CD8-positive, alpha-beta memory T cell (primary cell): ENCODE measurements at regions not wholly inside any gene's neighbourhood (a gene's known extent, or its start where the extent isn't known, plus 50 kb on each side); places are given as distances from the start of the nearest gene placed in this dataset.

Experiments used
- CTCF ChIA-PET: fragments of 350-600 bp; sonication (Branson Sonifier 250); formaldehyde crosslinking; loops from one replicate; lab custom pipeline; 2021; ENCODE audit warnings: antibody characterized with exemption; lab: Charles Lee
- POLR2A ChIA-PET: fragments of 350-600 bp; sonication (Branson Sonifier 250); formaldehyde crosslinking; loops from one replicate; lab custom pipeline; 2021; ENCODE audit warnings: antibody characterized with exemption; lab: Charles Lee
- DNase-seq, 5 donors: peaks; one replicate each; pipeline versions ENCODE4 v3.0.0 to v3.0.0-alpha.2; 2020 to 2022; ENCODE audit warnings: mixed read lengths in 1 of 5
- H3K27ac ChIP-seq: one replicate; pipeline ENCODE4 v1.7.0; 2013; ENCODE audit warnings: low read depth, mild to moderate bottlenecking, low read length, moderate library complexity
- H3K27me3 ChIP-seq: 2 replicates; pipeline ENCODE4 v1.7.0; 2013; ENCODE audit warnings: low read length, mild to moderate bottlenecking; ENCODE audit not compliant: insufficient read depth, poor library complexity, severe bottlenecking
- H3K36me3 ChIP-seq: 2 replicates; pipeline ENCODE4 v1.7.0; 2013; ENCODE audit warnings: mild to moderate bottlenecking, low read length, moderate library complexity; ENCODE audit not compliant: insufficient read depth
- H3K4me1 ChIP-seq: 2 replicates; pipeline ENCODE4 v1.7.0; 2013; ENCODE audit warnings: mild to moderate bottlenecking, low read length, moderate library complexity; ENCODE audit not compliant: insufficient read depth
- H3K4me3 ChIP-seq: 2 replicates; pipeline ENCODE4 v1.7.0; 2013; ENCODE audit warnings: mild to moderate bottlenecking, low read length
- H3K9me3 ChIP-seq: 2 replicates; pipeline ENCODE4 v1.7.0; 2013; ENCODE audit warnings: mild to moderate bottlenecking, low read length
- H3K27ac Mint-ChIP-seq, 8 donors: one replicate each; pipeline ENCODE4 v1.8.0; 2020 to 2021; ENCODE audit warnings: mixed read lengths in 8 of 8, mild to moderate bottlenecking in 6 of 8, inconsistent platforms in 3 of 8, moderate library complexity in 3 of 8
- H3K27me3 Mint-ChIP-seq, 2 donors: one replicate each; pipeline ENCODE4 v1.8.0; 2020 to 2021; ENCODE audit warnings: mixed read lengths in 2 of 2, mild to moderate bottlenecking in 1 of 2, moderate library complexity in 1 of 2
- H3K36me3 Mint-ChIP-seq, 3 donors: one replicate each; pipeline ENCODE4 v1.8.0; 2020 to 2021; ENCODE audit warnings: mixed read lengths in 3 of 3, inconsistent platforms in 1 of 3, mild to moderate bottlenecking in 1 of 3
- H3K4me1 Mint-ChIP-seq, 3 donors: one replicate each; pipeline ENCODE4 v1.8.0; 2020 to 2021; ENCODE audit warnings: mixed read lengths in 3 of 3, inconsistent platforms in 1 of 3, mild to moderate bottlenecking in 1 of 3
- H3K4me3 Mint-ChIP-seq, 7 donors: one replicate each; pipeline ENCODE4 v1.8.0; 2020 to 2021; ENCODE audit warnings: mixed read lengths in 7 of 7, mild to moderate bottlenecking in 6 of 7, moderate library complexity in 4 of 7, inconsistent platforms in 2 of 7
- H3K9me3 Mint-ChIP-seq, 5 donors: one replicate each; pipeline ENCODE4 v1.8.0; 2020 to 2022; ENCODE audit warnings: mixed read lengths in 5 of 5, mild to moderate bottlenecking in 3 of 5, moderate library complexity in 2 of 5, inconsistent platforms in 1 of 5

DNA sequence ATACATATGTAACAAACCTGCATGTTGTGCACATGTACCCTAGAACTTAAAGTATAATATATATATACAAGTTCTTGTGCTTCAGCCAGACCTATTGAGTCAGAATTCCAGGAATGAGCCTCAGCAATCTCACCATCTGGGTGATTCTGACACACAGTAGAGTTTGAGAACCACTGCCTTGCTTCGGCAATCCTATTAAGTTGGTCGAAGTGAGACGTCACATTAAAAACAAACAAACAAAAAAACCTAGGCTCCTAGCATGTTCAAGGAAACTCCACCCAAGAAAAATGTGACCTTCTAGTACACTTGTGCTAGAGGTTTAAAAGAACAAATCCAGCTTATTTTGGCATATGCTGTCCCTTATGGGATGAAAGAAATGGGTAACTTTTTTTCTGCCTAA is 115.8 kb downstream of the SINHCAF start:
- Histone ChIP-seq H3K4me3 (no peak overlapping the region), H3K27me3 (no peaks in the 10 kb centered on the region), H3K27ac (no peak overlapping the region), H3K4me1 (no peaks in the 10 kb centered on the region), H3K9me3 (no peaks in the 10 kb centered on the region), H3K36me3 (no peaks in the 10 kb centered on the region)
- POLR2A ChIA-PET, result no interaction called here
- Mint-ChIP-seq H3K27ac (no peak overlapping the region), H3K36me3 (no peaks in the 10 kb centered on the region), H3K9me3 (peaks cover 0 to 3% (median 0%) of the 10 kb centered on the region in 5 donors), H3K4me3 (no peak overlapping the region), H3K27me3 (peaks cover 6 to 19% of the 10 kb centered on the region in 2 donors), H3K4me1 (peaks cover 0 to under 1% (median under 1%) of the 10 kb centered on the region in 3 donors)
- no peak for DNase-seq
- CTCF ChIA-PET, result no interaction called here

- H3K9me3 ChIP-seq, result no peaks in the 10 kb centered on the region
- H3K4me1 Mint-ChIP-seq, result no peaks in the 10 kb centered on the region
- peaks cover 6 to 19% of the 10 kb centered on the region in 2 donors for H3K27me3 Mint-ChIP-seq
- no peak for DNase-seq
- H3K4me1 ChIP-seq, result no peaks in the 10 kb centered on the region
- H3K36me3 Mint-ChIP-seq, result no peaks in the 10 kb centered on the region
- no peak overlapping the region for H3K27ac Mint-ChIP-seq
- H3K4me3 ChIP-seq, result no peak overlapping the region
- H3K9me3 Mint-ChIP-seq, result peaks cover 0 to 3% (median 0%) of the 10 kb centered on the region in 5 donors
- POLR2A ChIA-PET, result interaction anchor here (0.6 kb wide), 1 partner anchor 44 kb away, joined by 3 read pairs; no protein-coding TSS in a partner anchor
- CTCF ChIA-PET, result no interaction called here
- no peaks in the 10 kb centered on the region for H3K27me3 ChIP-seq
- H3K4me3 Mint-ChIP-seq, result no peak overlapping the region
- H3K27ac ChIP-seq, result no peak overlapping the region
- H3K36me3 ChIP-seq, result no peaks in the 10 kb centered on the region
These were observed 115.4 kb downstream of the SINHCAF start for GRCh38 chr12:31210541-31210940.

DNA sequence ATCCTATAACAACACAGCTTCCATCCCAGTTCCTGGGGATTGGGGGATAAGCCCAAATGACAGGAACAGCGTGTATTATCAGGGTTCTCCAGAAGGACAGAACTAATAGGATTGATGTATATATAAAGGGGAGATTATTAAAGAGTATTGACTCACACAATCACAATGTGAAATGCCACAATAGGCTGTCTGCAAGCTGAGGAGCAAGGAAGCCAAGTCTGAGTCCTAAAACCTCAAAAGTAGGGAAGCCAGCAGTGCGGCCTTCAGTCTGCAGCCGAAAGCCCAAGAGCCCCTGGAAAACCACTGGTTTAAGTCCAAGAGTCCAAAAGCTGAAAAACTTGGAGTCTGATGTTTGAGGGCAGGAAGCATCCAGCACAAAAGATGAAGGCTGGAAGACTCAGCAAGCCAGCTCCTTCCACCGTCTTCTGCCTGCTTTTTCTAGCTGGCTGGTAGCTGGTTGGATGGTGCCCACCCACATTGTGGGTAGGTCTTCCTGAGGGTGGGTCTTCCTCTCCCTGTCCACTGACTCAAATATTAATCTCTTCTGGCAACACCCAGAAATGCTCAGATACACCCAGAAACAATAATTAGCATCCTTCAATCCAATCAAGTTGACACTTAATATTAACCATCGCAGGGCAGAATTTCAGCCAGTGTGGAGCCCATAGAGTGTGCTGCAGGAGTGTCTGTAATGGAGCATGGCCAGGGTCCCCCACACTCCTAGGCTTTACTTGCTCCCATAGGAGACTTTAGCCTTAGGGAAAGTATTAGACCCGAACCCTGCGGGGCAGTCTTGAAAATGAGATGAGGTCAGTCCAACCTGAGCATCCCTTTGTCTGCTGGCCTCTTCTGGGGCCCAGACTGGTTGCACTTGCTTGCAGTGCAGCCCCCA is 111.1 kb downstream of the SINHCAF start:
- Histone ChIP-seq H3K36me3 (no peaks in the 10 kb centered on the region), H3K4me3 (no peak overlapping the region), H3K27me3 (no peaks in the 10 kb centered on the region), H3K9me3 (no peaks in the 10 kb centered on the region), H3K4me1 (no peaks in the 10 kb centered on the region), H3K27ac (no peak overlapping the region)
- Mint-ChIP-seq H3K4me3 (no peak overlapping the region), H3K4me1 (no peaks in the 10 kb centered on the region), H3K27me3 (peaks cover 16 to 35% of the 10 kb centered on the region in 2 donors), H3K9me3 (no peaks in the 10 kb centered on the region), H3K36me3 (no peaks in the 10 kb centered on the region), H3K27ac (no peak overlapping the region)
- DNase-seq, result no peak
- CTCF ChIA-PET, result no interaction called here
- POLR2A ChIA-PET, result no interaction called here

DNA sequence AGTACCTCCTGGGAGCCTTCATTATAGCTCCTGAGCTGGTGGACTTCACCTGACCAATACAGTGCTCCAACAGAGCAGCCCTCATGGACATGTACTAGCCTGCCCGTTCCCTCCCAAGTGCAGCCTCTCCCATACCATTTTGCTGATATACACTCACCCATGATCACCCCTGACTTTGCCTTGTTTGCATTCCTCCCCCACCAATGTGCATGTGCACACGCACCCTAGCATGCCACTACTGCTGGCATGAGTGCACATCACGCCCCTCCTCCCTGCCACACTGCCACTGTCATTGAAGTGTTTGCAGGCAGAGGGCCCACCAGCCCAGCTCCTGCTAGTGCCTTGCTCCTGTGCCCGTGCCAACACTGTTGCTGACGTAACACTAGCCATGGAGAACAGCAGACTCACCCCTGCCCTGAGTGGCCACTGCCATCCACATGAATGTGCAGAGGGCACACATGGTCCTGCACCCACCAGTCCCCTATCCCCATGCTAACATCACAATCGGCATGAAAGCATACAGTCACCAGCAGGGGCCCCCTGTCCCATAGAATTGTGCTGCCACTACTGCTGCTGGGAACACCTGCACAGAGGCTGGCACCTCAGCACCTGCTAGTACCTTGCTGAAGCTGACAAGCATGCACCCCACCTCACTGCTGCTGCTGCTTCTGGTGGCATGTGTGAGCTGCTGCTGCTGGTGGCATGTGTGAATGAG is 110.3 kb downstream of the SINHCAF start:
- H3K36me3 ChIP-seq, result no peaks in the 10 kb centered on the region
- Mint-ChIP-seq H3K4me3 (no peak overlapping the region), H3K27ac (no peak overlapping the region), H3K27me3 (peaks cover 19 to 40% of the 10 kb centered on the region in 2 donors), H3K4me1 (no peaks in the 10 kb centered on the region), H3K36me3 (no peaks in the 10 kb centered on the region), H3K9me3 (no peaks in the 10 kb centered on the region)
- POLR2A ChIA-PET, result no interaction called here
- H3K4me1 ChIP-seq, result no peaks in the 10 kb centered on the region
- H3K9me3 ChIP-seq, result no peaks in the 10 kb centered on the region
- no peaks in the 10 kb centered on the region for H3K27me3 ChIP-seq
- no peak overlapping the region for H3K27ac ChIP-seq
- DNase-seq, result no peak
- no peak overlapping the region for H3K4me3 ChIP-seq
- CTCF ChIA-PET, result no interaction called here

DNA sequence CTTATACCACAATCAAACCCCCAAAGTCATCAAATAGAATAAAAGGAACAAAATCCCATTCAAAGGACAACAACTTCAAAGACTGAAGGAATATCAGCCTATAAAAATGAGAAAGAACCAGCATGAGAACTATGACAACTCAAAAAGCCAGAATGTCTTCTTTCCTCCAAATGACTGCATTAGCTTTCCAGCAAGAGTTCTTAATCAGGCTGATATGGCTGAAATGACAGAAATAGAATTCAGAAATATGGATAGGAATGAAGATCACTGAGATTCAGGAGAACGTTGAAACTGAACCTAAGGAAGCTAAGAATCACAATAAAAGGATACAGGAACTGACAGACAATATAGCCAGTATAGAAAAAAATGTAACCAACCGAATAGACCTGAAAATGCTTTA is 109.5 kb downstream of the SINHCAF start:
- POLR2A ChIA-PET, result no interaction called here
- H3K9me3 ChIP-seq, result no peaks in the 10 kb centered on the region
- H3K27ac ChIP-seq, result no peak overlapping the region
- H3K4me1 ChIP-seq, result no peaks in the 10 kb centered on the region
- H3K27me3 ChIP-seq, result no peaks in the 10 kb centered on the region
- H3K4me3 ChIP-seq, result no peak overlapping the region
- no peaks in the 10 kb centered on the region for H3K9me3 Mint-ChIP-seq
- peaks cover 19 to 36% of the 10 kb centered on the region in 2 donors for H3K27me3 Mint-ChIP-seq
- no peak overlapping the region for H3K4me3 Mint-ChIP-seq
- no peaks in the 10 kb centered on the region for H3K36me3 Mint-ChIP-seq
- no peak for DNase-seq
- no peaks in the 10 kb centered on the region for H3K4me1 Mint-ChIP-seq
- peak overlapping the region in 1 of 8 donors; percentile 38 for H3K27ac Mint-ChIP-seq
- H3K36me3 ChIP-seq, result no peaks in the 10 kb centered on the region
- CTCF ChIA-PET, result interaction anchor here (0.9 kb wide), 1 partner anchor 55 kb away, joined by 3 read pairs; no protein-coding TSS in a partner anchor

DNA sequence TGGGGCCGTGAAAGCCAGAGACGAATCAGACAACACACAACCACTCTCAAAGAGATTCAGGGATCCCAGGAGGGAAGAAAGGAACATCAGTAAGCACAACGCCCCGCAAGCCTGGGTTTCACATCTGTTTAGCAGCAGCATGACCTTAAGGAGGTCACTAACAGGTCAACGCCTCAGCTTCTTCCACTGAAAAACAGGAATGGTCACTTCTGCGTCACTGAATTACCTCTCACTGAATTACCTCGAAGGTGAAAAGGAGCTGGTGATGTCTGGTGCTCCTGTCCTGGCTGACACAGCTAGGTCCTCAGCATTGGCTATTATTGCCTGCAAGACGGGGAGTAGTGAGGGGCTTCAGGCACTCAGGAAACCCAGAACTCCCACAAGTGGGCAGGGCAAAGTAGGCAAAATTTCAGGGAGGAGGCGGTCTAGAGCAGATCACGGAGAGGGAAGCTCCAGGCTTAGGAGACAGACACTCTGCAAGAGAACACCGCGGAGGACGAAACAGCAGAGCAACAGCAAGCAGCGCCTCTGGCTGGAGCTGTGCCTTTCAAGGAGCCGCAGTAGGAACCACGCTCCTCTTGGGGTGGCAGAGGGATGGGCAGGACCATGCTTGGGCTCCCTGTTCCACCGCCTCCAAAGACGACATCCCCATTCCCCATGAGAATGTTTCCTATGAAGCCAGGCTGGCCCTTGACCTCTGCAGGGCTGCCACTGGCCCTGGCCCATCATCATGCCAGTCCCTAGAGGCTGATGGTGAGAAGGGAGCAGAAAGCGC is 108.4 kb downstream of the SINHCAF start:
- no peaks in the 10 kb centered on the region for H3K36me3 ChIP-seq
- Mint-ChIP-seq H3K36me3 (no peaks in the 10 kb centered on the region), H3K4me1 (no peaks in the 10 kb centered on the region), H3K27me3 (peaks cover 17 to 31% of the 10 kb centered on the region in 2 donors), H3K9me3 (no peaks in the 10 kb centered on the region), H3K27ac (peak overlapping the region in 1 of 8 donors; percentile 84), H3K4me3 (no peak overlapping the region)
- ChIA-PET POLR2A (no interaction called here), CTCF (interaction anchor here (0.9 kb wide), 1 partner anchor 54 kb away, joined by 3 read pairs; no protein-coding TSS in a partner anchor)
- H3K9me3 ChIP-seq, result no peaks in the 10 kb centered on the region
- no peaks in the 10 kb centered on the region for H3K27me3 ChIP-seq
- no peak overlapping the region for H3K4me3 ChIP-seq
- no peaks in the 10 kb centered on the region for H3K4me1 ChIP-seq
- H3K27ac ChIP-seq, result no peak overlapping the region
- no peak for DNase-seq

DNA sequence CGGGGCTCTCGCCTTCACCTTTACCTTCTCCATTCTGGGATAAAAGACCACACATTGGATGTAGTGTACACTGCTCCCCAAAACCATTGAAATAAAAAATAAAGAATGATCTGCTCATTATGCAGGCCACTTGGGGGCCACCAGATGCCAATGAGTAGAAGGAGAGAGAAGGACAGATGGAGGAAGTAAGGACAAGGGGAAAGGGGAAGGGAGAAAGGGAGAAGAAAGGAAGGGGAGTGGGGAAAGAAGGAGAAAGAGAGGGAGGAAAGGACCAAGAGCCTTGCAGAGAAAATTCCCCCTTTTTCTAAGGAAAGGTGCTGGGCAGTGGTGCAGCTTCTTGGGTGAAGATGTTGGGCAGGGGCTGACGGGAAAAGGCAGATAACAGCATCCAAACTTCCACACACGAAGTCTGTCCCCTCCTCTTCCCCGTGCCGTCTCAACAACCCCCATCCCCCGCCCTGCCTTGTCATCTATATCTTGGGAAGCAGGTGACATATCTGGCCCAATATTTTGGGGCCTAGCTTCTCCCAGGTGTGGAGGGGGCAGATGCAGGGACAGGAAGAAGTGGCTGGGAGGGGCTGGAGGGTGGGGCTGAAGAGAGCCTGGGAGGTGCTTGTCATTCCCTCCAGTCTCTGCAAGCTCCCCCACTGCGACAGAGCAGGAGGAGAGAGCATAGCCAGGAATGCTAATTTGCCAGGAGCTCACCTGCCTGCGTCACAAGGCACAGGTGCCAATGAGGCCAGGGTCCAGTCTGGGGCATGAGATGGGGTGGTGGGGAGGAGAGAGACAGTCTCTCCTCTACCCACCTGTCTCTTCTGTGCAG is 107.5 kb downstream of the SINHCAF start:
- peaks cover 17 to 31% of the 10 kb centered on the region in 2 donors for H3K27me3 Mint-ChIP-seq
- no peaks in the 10 kb centered on the region for H3K9me3 ChIP-seq
- H3K4me3 ChIP-seq, result no peak overlapping the region
- no peaks in the 10 kb centered on the region for H3K4me1 Mint-ChIP-seq
- CTCF ChIA-PET, result no interaction called here
- no peak for DNase-seq
- no peaks in the 10 kb centered on the region for H3K27me3 ChIP-seq
- H3K4me3 Mint-ChIP-seq, result no peak overlapping the region
- POLR2A ChIA-PET, result no interaction called here
- peak overlapping the region in 1 of 8 donors; percentile 52 for H3K27ac Mint-ChIP-seq
- no peaks in the 10 kb centered on the region for H3K36me3 ChIP-seq
- no peak overlapping the region for H3K27ac ChIP-seq
- H3K4me1 ChIP-seq, result no peaks in the 10 kb centered on the region
- no peaks in the 10 kb centered on the region for H3K9me3 Mint-ChIP-seq
- no peaks in the 10 kb centered on the region for H3K36me3 Mint-ChIP-seq
